HG03025 (cell line): ENCODE measurements at regions not wholly inside any gene's neighbourhood (a gene's known extent, or its start where the extent isn't known, plus 50 kb on each side); places are given as distances from the start of the nearest gene placed in this dataset.

Experiments
- ATAC-seq: cut with Tn5 transposase; IDR thresholded peaks from one replicate; pipeline ENCODE4 v1.9.1; 2021; ENCODE audit warnings: mild to moderate bottlenecking, moderate library complexity; ENCODE audit not compliant: unreplicated experiment, low FRiP score

- ATAC-seq = no peak
Measured at GRCh38 chr16:65672960-65673359, 551.1 kb upstream of the CDH11 start.

- ATAC-seq = no peak
Measured at GRCh38 chr16:65671071-65671470, 549.2 kb upstream of the CDH11 start.

GRCh38 chr16:65668064-65668595 lies 546.3 kb upstream of the CDH11 start:
- no peak for ATAC-seq

- ATAC-seq = no peak
Measured at GRCh38 chr16:65667011-65667578, 545.2 kb upstream of the CDH11 start.

- no peak for ATAC-seq
Measured at GRCh38 chr16:65666132-65666941, 544.5 kb upstream of the CDH11 start.

GRCh38 chr16:65665586-65665985 lies 543.7 kb upstream of the CDH11 start:
- ATAC-seq = no peak

GRCh38 chr16:65663774-65664173 lies 541.9 kb upstream of the CDH11 start:
- ATAC-seq = no peak

GRCh38 chr16:65662256-65662655 lies 540.4 kb upstream of the CDH11 start:
- ATAC-seq = no peak

- ATAC-seq = no peak
Measured at GRCh38 chr16:65661558-65661957, 539.7 kb upstream of the CDH11 start.

GRCh38 chr16:65660390-65660789 lies 538.5 kb upstream of the CDH11 start:
- no peak for ATAC-seq

- no peak for ATAC-seq
Measured at GRCh38 chr16:65659758-65660157, 537.9 kb upstream of the CDH11 start.

- no peak for ATAC-seq
Measured at GRCh38 chr16:65658787-65659220, 536.9 kb upstream of the CDH11 start.

GRCh38 chr16:65658349-65658748 lies 536.5 kb upstream of the CDH11 start:
- ATAC-seq = no peak

- ATAC-seq = no peak
Measured at GRCh38 chr16:65657556-65657955, 535.7 kb upstream of the CDH11 start.

GRCh38 chr16:65657071-65657494 lies 535.2 kb upstream of the CDH11 start:
- ATAC-seq = no peak

- ATAC-seq = no peak
Measured at GRCh38 chr16:65655802-65656201, 533.9 kb upstream of the CDH11 start.

GRCh38 chr16:65648101-65648500 lies 526.2 kb upstream of the CDH11 start:
- ATAC-seq = no peak

GRCh38 chr16:65644821-65645220 lies 523.0 kb upstream of the CDH11 start:
- ATAC-seq = no peak

- ATAC-seq = no peak
Measured at GRCh38 chr16:65641762-65642289, 520.0 kb upstream of the CDH11 start.

GRCh38 chr16:65641049-65641761 lies 519.3 kb upstream of the CDH11 start:
- no peak for ATAC-seq

GRCh38 chr16:65634833-65635232 lies 513.0 kb upstream of the CDH11 start:
- ATAC-seq = no peak
